GM12892 (cell line): ENCODE measurements at regions not wholly inside any gene's neighbourhood (a gene's known extent, or its start where the extent isn't known, plus 50 kb on each side); places are given as distances from the start of the nearest gene placed in this dataset.

Experiments
- POLR2A ChIP-seq: IDR thresholded peaks from 2 replicates; pipeline ENCODE4 v1.6.1; 2011; ENCODE audit warnings: low read depth, low read length, control low read depth
- POLR2AphosphoS5 ChIP-seq: IDR thresholded peaks from 2 replicates; pipeline ENCODE4 v1.6.1; 2011; ENCODE audit warnings: low read depth, low read length, control low read depth
- TAF1 ChIP-seq: IDR thresholded peaks from 2 replicates; pipeline ENCODE4 v1.6.1; 2011; ENCODE audit warnings: low read depth, mild to moderate bottlenecking, control low read depth, low read length, borderline replicate concordance

GRCh38 chr16:79798416-79799053, 198.0 kb upstream of the MAF start:
- TF ChIP-seq POLR2A (no peak), POLR2AphosphoS5 (no peak), TAF1 (no peak)
